Testis (tissue), 2 donors: ENCODE measurements at regions not wholly inside any gene's neighbourhood (a gene's known extent, or its start where the extent isn't known, plus 50 kb on each side); places are given as distances from the start of the nearest gene placed in this dataset.

ENCODE experiments used
- CTCF ChIP-seq, 3 experiments: fragments of 450-650 bp in 2 of 3; fragments of 200-600 bp in 1 of 3; sonication (generic) in 1 of 3; IDR thresholded peaks; one replicate each; pipeline ENCODE4 v1.5.1; 2016 to 2019; ENCODE audit warnings: antibody characterized with exemption in 3 of 3, mild to moderate bottlenecking in 2 of 3, moderate library complexity in 1 of 3
- POLR2A ChIP-seq: fragments of 450-650 bp; IDR thresholded peaks from one replicate; pipeline ENCODE4 v1.6.1; 2017; ENCODE audit warnings: antibody characterized with exemption, mild to moderate bottlenecking, moderate library complexity

- no peak for TF ChIP-seq CTCF (IDR thresholded peaks at IDR 0.05)
- no peak for TF ChIP-seq POLR2A
Measured at GRCh38 chr20:52493171-52493721, 301.7 kb upstream of the ZFP64 start.
